ENCODE measurements at regions not wholly inside any gene's neighbourhood (a gene's known extent, or its start where the extent isn't known, plus 50 kb on each side); places are given as distances from the start of the nearest gene placed in this dataset.

GRCh38 chr3:168864107-168865021 is 768.6 kb upstream of the GOLIM4 start:
- no peaks in the 10 kb centered on the region for H3K9me2 ChIP-seq (replicated peaks; ENCODE audit: insufficient read depth, low read length)
- no peak overlapping the region for H3K4me2 ChIP-seq (ENCODE audit: low read depth, low read length)
- no peak for DNase-seq
- no peaks in the 10 kb centered on the region for H4K20me1 ChIP-seq (ENCODE audit: insufficient read depth, low read length)
- H3K79me2 ChIP-seq (ENCODE audit: low read length), result no peaks in the 10 kb centered on the region
- no peaks in the 10 kb centered on the region for H3K4me1 ChIP-seq (ENCODE audit: low read length)
- no peaks in the 10 kb centered on the region for H3K36me3 ChIP-seq (replicated peaks; ENCODE audit: insufficient read depth, low read length)
- no peak overlapping the region for H3K27ac ChIP-seq (ENCODE audit: low read length)
- TF ChIP-seq CTCF (IDR thresholded peaks at IDR 0.05; ENCODE audit: low read length) (no peak), EZH2phosphoT487 (IDR thresholded peaks at IDR 0.05; ENCODE audit: low read length) (no peak), EZH2 (optimal IDR thresholded peaks at IDR 0.05; ENCODE audit: low read depth, low read length) (no peak)
- H3F3A ChIP-seq (ENCODE audit: insufficient read depth, low read length), result no peaks in the 10 kb centered on the region
- no peaks in the 10 kb centered on the region for H3K9me3 ChIP-seq (replicated peaks; ENCODE audit: insufficient read depth, low read length)
- no peak overlapping the region for H3K9ac ChIP-seq (ENCODE audit: low read length)
- H2AFZ ChIP-seq (ENCODE audit: low read length), result no peak overlapping the region
- H3K27me3 ChIP-seq (replicated peaks; ENCODE audit: insufficient read depth, low read length), result no peaks in the 10 kb centered on the region
- H3K4me3 ChIP-seq (ENCODE audit: low read length), result no peak overlapping the region

GRCh38 chr3:168863561-168863960 is 767.8 kb upstream of the GOLIM4 start:
- Histone ChIP-seq H3K9ac (ENCODE audit: low read length) (no peak overlapping the region), H3K27me3 (replicated peaks; ENCODE audit: insufficient read depth, low read length) (no peaks in the 10 kb centered on the region), H3K4me3 (ENCODE audit: low read length) (no peak overlapping the region), H3K9me3 (replicated peaks; ENCODE audit: insufficient read depth, low read length) (no peaks in the 10 kb centered on the region), H4K20me1 (ENCODE audit: insufficient read depth, low read length) (no peaks in the 10 kb centered on the region), H3K27ac (ENCODE audit: low read length) (no peak overlapping the region), H3K79me2 (ENCODE audit: low read length) (no peaks in the 10 kb centered on the region), H3F3A (ENCODE audit: insufficient read depth, low read length) (no peaks in the 10 kb centered on the region), H2AFZ (ENCODE audit: low read length) (no peak overlapping the region), H3K4me2 (ENCODE audit: low read depth, low read length) (no peak overlapping the region), H3K36me3 (replicated peaks; ENCODE audit: insufficient read depth, low read length) (no peaks in the 10 kb centered on the region), H3K9me2 (replicated peaks; ENCODE audit: insufficient read depth, low read length) (no peaks in the 10 kb centered on the region), H3K4me1 (ENCODE audit: low read length) (no peaks in the 10 kb centered on the region)
- DNase-seq, result no peak
- TF ChIP-seq EZH2 (optimal IDR thresholded peaks at IDR 0.05; ENCODE audit: low read depth, low read length) (no peak), EZH2phosphoT487 (IDR thresholded peaks at IDR 0.05; ENCODE audit: low read length) (no peak), CTCF (IDR thresholded peaks at IDR 0.05; ENCODE audit: low read length) (no peak)

- Histone ChIP-seq H3K9ac (ENCODE audit: low read length) (no peak overlapping the region), H3K27me3 (replicated peaks; ENCODE audit: insufficient read depth, low read length) (no peaks in the 10 kb centered on the region), H3K36me3 (replicated peaks; ENCODE audit: insufficient read depth, low read length) (no peaks in the 10 kb centered on the region), H3F3A (ENCODE audit: insufficient read depth, low read length) (no peaks in the 10 kb centered on the region), H2AFZ (ENCODE audit: low read length) (no peak overlapping the region), H3K9me2 (replicated peaks; ENCODE audit: insufficient read depth, low read length) (no peaks in the 10 kb centered on the region), H4K20me1 (ENCODE audit: insufficient read depth, low read length) (no peaks in the 10 kb centered on the region), H3K27ac (ENCODE audit: low read length) (no peak overlapping the region), H3K4me1 (ENCODE audit: low read length) (0 out of 2 replicates have a peak, but pooled peaks cover 5% of the 10 kb centered on the region), H3K4me3 (ENCODE audit: low read length) (no peak overlapping the region), H3K79me2 (ENCODE audit: low read length) (no peaks in the 10 kb centered on the region), H3K4me2 (ENCODE audit: low read depth, low read length) (no peak overlapping the region), H3K9me3 (replicated peaks; ENCODE audit: insufficient read depth, low read length) (no peaks in the 10 kb centered on the region)
- TF ChIP-seq EZH2phosphoT487 (IDR thresholded peaks at IDR 0.05; ENCODE audit: low read length) (no peak), EZH2 (optimal IDR thresholded peaks at IDR 0.05; ENCODE audit: low read depth, low read length) (no peak)
- no peak for DNase-seq
Observed at GRCh38 chr3:168862466-168862865, 766.7 kb upstream of the GOLIM4 start.

- no peaks in the 10 kb centered on the region for H3K79me2 ChIP-seq (ENCODE audit: low read length)
- H3K36me3 ChIP-seq (replicated peaks; ENCODE audit: insufficient read depth, low read length), result no peaks in the 10 kb centered on the region
- H3K9ac ChIP-seq (ENCODE audit: low read length), result no peak overlapping the region
- H3K27me3 ChIP-seq (replicated peaks; ENCODE audit: insufficient read depth, low read length), result no peaks in the 10 kb centered on the region
- no peaks in the 10 kb centered on the region for H3K9me2 ChIP-seq (replicated peaks; ENCODE audit: insufficient read depth, low read length)
- no peaks in the 10 kb centered on the region for H3K9me3 ChIP-seq (replicated peaks; ENCODE audit: insufficient read depth, low read length)
- no peak overlapping the region for H3K27ac ChIP-seq (ENCODE audit: low read length)
- H3K4me3 ChIP-seq (ENCODE audit: low read length), result no peak overlapping the region
- DNase-seq, result no peak
- no peak overlapping the region for H3K4me2 ChIP-seq (ENCODE audit: low read depth, low read length)
- no peaks in the 10 kb centered on the region for H3F3A ChIP-seq (ENCODE audit: insufficient read depth, low read length)
- H2AFZ ChIP-seq (ENCODE audit: low read length), result no peak overlapping the region
- 0 out of 2 replicates have a peak, but pooled peaks cover 5% of the 10 kb centered on the region for H3K4me1 ChIP-seq (ENCODE audit: low read length)
- no peak for TF ChIP-seq CTCF (IDR thresholded peaks at IDR 0.05; ENCODE audit: low read length)
- no peak for TF ChIP-seq EZH2 (optimal IDR thresholded peaks at IDR 0.05; ENCODE audit: low read depth, low read length)
- TF ChIP-seq EZH2phosphoT487 (IDR thresholded peaks at IDR 0.05; ENCODE audit: low read length), result no peak
- H4K20me1 ChIP-seq (ENCODE audit: insufficient read depth, low read length), result no peaks in the 10 kb centered on the region
Observed at GRCh38 chr3:168860592-168860991, 764.9 kb upstream of the GOLIM4 start.

Data from MM.1S (cell line).